Keratinocyte (primary cell): ENCODE measurements at regions not wholly inside any gene's neighbourhood (a gene's known extent, or its start where the extent isn't known, plus 50 kb on each side); places are given as distances from the start of the nearest gene placed in this dataset.

Experiments used
- DNase-seq: peaks from one replicate; pipeline ENCODE4 v3.0.0-alpha.2; 2011; ENCODE audit warnings: low read depth, missing footprints, low spot score
- FAIRE-seq: peaks from 2 replicates; lab custom pipeline; 2011; peaks lifted over from hg19 to GRCh38; lab: Jason Lieb, UNC
- H2AFZ ChIP-seq: 2 replicates; pipeline ENCODE4 v1.6.0; 2012; ENCODE audit warnings: low read length, control low read depth, inconsistent platforms; ENCODE audit not compliant: control insufficient read depth
- H3K27ac ChIP-seq: 2 replicates; pipeline ENCODE4 v1.5.1; 2011; ENCODE audit warnings: low read length; ENCODE audit not compliant: control insufficient read depth, insufficient read depth
- H3K27me3 ChIP-seq: 3 replicates; pipeline ENCODE4 v1.6.0; 2011; ENCODE audit warnings: low read length; ENCODE audit not compliant: control insufficient read depth, insufficient read depth; ENCODE audit errors: extremely low read depth
- H3K36me3 ChIP-seq, 2 experiments: 2 replicates in 1 of 2; 3 replicates in 1 of 2; pipeline ENCODE4 v1.5.1; 2011; ENCODE audit warnings: low read length in 2 of 2, mild to moderate bottlenecking in 1 of 2; ENCODE audit not compliant: control insufficient read depth in 2 of 2, insufficient read depth in 2 of 2; ENCODE audit errors: extremely low read depth in 1 of 2
- H3K4me1 ChIP-seq: 3 replicates; pipeline ENCODE4 v1.5.1; 2011; ENCODE audit warnings: low read length; ENCODE audit not compliant: control insufficient read depth, insufficient read depth; ENCODE audit errors: extremely low read depth
- H3K4me2 ChIP-seq: 3 replicates; pipeline ENCODE4 v1.6.0; 2011; ENCODE audit warnings: low read depth, low read length; ENCODE audit not compliant: control insufficient read depth, insufficient read depth; ENCODE audit errors: extremely low read depth
- H3K4me3 ChIP-seq, 3 experiments: fragments of 200-600 bp in 1 of 3; sonication (generic) in 1 of 3; 2 replicates in 2 of 3; 3 replicates in 1 of 3; pipeline ENCODE4 v1.5.1; 2011 to 2016; ENCODE audit warnings: low read length in 3 of 3, mild to moderate bottlenecking in 3 of 3, control low read depth in 2 of 3, inconsistent platforms in 1 of 3, low read depth in 1 of 3, mixed read lengths in 1 of 3, mixed run types in 1 of 3, moderate library complexity in 1 of 3; ENCODE audit not compliant: control insufficient read depth in 2 of 3, insufficient read depth in 2 of 3; ENCODE audit errors: extremely low read depth in 1 of 3
- H3K79me2 ChIP-seq: 2 replicates; pipeline ENCODE4 v1.6.0; 2012; ENCODE audit warnings: low read length; ENCODE audit not compliant: control insufficient read depth, insufficient read depth
- H3K9ac ChIP-seq: 3 replicates; pipeline ENCODE4 v1.6.0; 2011; ENCODE audit warnings: low read length; ENCODE audit not compliant: control insufficient read depth, insufficient read depth; ENCODE audit errors: extremely low read depth
- H3K9me1 ChIP-seq: 3 replicates; pipeline ENCODE4 v1.6.0; 2011; ENCODE audit warnings: low read length; ENCODE audit not compliant: control insufficient read depth, insufficient read depth; ENCODE audit errors: extremely low read depth
- H3K9me3 ChIP-seq: 2 replicates; pipeline ENCODE4 v1.5.1; 2012; ENCODE audit warnings: low read depth, low read length; ENCODE audit not compliant: control insufficient read depth
- H4K20me1 ChIP-seq: 3 replicates; pipeline ENCODE4 v1.6.0; 2011; ENCODE audit warnings: low read length; ENCODE audit not compliant: control insufficient read depth, insufficient read depth; ENCODE audit errors: extremely low read depth
- EZH2 ChIP-seq: IDR thresholded peaks from one replicate; pipeline ENCODE4 v1.6.1; 2012; ENCODE audit warnings: inconsistent platforms, mild to moderate bottlenecking, low read length, moderate library complexity
- dilution Hi-C: fragments of 300-500 bp; cut with MboI; formaldehyde crosslinking; loops from one replicate; pipeline ENCODE4 v1.7.0; 2020; ENCODE audit warnings: low sequenced_read_pairs; ENCODE audit not compliant: extremely low pct_ligation_motif_present
- TF ChIP-seq, protein P1 (sequence below), 3 experiments: IDR thresholded peaks in 1 of 3; conservative IDR thresholded peaks in 1 of 3; optimal IDR thresholded peaks in 1 of 3; 2 replicates in 2 of 3; 3 replicates in 1 of 3; pipeline versions ENCODE3 to v1.5.1; 2011; ENCODE audit warnings: low read length in 3 of 3, mild to moderate bottlenecking in 3 of 3, moderate library complexity in 2 of 3, control low read depth in 1 of 3, inconsistent platforms in 1 of 3; ENCODE audit not compliant: insufficient read depth in 2 of 3; ENCODE audit errors: extremely low read depth in 1 of 3

GRCh38 chr11:115769891-115770290 is 265.7 kb upstream of the CADM1 start:
- Histone ChIP-seq H3K4me1 (peaks cover 25% of the 10 kb centered on the region), H3K27me3 (no peaks in the 10 kb centered on the region), H4K20me1 (no peaks in the 10 kb centered on the region), H3K9me1 (no peaks in the 10 kb centered on the region), H3K4me2 (no peak overlapping the region), H3K79me2 (no peaks in the 10 kb centered on the region), H3K9me3 (no peaks in the 10 kb centered on the region), H3K4me3 (no peak overlapping the region), H3K27ac (no peak overlapping the region), H3K36me3 (no peaks in the 10 kb centered on the region), H2AFZ (no peak overlapping the region), H3K9ac (no peak overlapping the region)
- dilution Hi-C loops: no loop called here
- TF ChIP-seq, protein P1, sequence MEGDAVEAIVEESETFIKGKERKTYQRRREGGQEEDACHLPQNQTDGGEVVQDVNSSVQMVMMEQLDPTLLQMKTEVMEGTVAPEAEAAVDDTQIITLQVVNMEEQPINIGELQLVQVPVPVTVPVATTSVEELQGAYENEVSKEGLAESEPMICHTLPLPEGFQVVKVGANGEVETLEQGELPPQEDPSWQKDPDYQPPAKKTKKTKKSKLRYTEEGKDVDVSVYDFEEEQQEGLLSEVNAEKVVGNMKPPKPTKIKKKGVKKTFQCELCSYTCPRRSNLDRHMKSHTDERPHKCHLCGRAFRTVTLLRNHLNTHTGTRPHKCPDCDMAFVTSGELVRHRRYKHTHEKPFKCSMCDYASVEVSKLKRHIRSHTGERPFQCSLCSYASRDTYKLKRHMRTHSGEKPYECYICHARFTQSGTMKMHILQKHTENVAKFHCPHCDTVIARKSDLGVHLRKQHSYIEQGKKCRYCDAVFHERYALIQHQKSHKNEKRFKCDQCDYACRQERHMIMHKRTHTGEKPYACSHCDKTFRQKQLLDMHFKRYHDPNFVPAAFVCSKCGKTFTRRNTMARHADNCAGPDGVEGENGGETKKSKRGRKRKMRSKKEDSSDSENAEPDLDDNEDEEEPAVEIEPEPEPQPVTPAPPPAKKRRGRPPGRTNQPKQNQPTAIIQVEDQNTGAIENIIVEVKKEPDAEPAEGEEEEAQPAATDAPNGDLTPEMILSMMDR (optimal IDR thresholded peaks at IDR 0.05 in 1 of 3, IDR thresholded peaks at IDR 0.05 in 1 of 3, conservative IDR thresholded peaks at IDR 0.05 in 1 of 3; ENCODE audit: extremely low read depth in 1 of 3, insufficient read depth in 2 of 3, low read length in 3 of 3): no peak
- no peak for TF ChIP-seq EZH2
- FAIRE-seq (no peak), DNase-seq (no peak)

- Histone ChIP-seq H3K27me3 (no peaks in the 10 kb centered on the region), H3K9me1 (no peaks in the 10 kb centered on the region), H3K27ac (no peak overlapping the region), H3K4me1 (peaks cover 19% of the 10 kb centered on the region), H2AFZ (no peak overlapping the region), H3K9ac (no peak overlapping the region), H3K9me3 (no peaks in the 10 kb centered on the region), H3K4me3 (no peak overlapping the region), H3K4me2 (no peak overlapping the region), H4K20me1 (no peaks in the 10 kb centered on the region), H3K79me2 (no peaks in the 10 kb centered on the region), H3K36me3 (no peaks in the 10 kb centered on the region)
- dilution Hi-C loops: no loop called here
- TF ChIP-seq EZH2: no peak
- TF ChIP-seq, protein P1 (optimal IDR thresholded peaks at IDR 0.05 in 1 of 3, IDR thresholded peaks at IDR 0.05 in 1 of 3, conservative IDR thresholded peaks at IDR 0.05 in 1 of 3; ENCODE audit: extremely low read depth in 1 of 3, insufficient read depth in 2 of 3, low read length in 3 of 3): no peak
- FAIRE-seq (peak; percentile 44), DNase-seq (no peak)
These were observed 263.7 kb upstream of the CADM1 start for GRCh38 chr11:115767883-115768282.
